Epidermal melanocyte (primary cell): ENCODE measurements at regions not wholly inside any gene's neighbourhood (a gene's known extent, or its start where the extent isn't known, plus 50 kb on each side); places are given as distances from the start of the nearest gene placed in this dataset.
A peak's percentile ranks its signal among the peaks of the same experiment; 100 is the strongest.
"Not testable (repeated sequence)": the region's sequence is repeated elsewhere in the genome, so short reads cannot be mapped to it uniquely, and the experiment has no call there.

Source experiments
- DNase-seq: peaks from one replicate; pipeline ENCODE4 v3.0.0; 2011; ENCODE audit warnings: low spot score; ENCODE audit not compliant: insufficient read length

- DNase-seq = not testable (repeated sequence)
Measured at GRCh38 chr3:48101301-48101650, 85.1 kb upstream of the MAP4 start.

- DNase-seq = no peak
Measured at GRCh38 chr3:48092270-48092669, 76.1 kb upstream of the MAP4 start.

GRCh38 chr3:48090166-48090939 is 74.1 kb upstream of the MAP4 start:
- DNase-seq = no peak

- DNase-seq = peak; percentile 77
Measured at GRCh38 chr3:48088749-48089466, 72.7 kb upstream of the MAP4 start.

- no peak for DNase-seq
Measured at GRCh38 chr3:48088056-48088748, 72.0 kb upstream of the MAP4 start.

- no peak for DNase-seq
Measured at GRCh38 chr3:48086705-48087104, 70.5 kb upstream of the MAP4 start.

- no peak for DNase-seq
Measured at GRCh38 chr3:48084929-48085328, 68.7 kb upstream of the MAP4 start.

GRCh38 chr3:48084170-48084569 is 68.0 kb upstream of the MAP4 start:
- no peak for DNase-seq

GRCh38 chr3:48082580-48083184 is 66.5 kb upstream of the MAP4 start:
- DNase-seq = no peak

GRCh38 chr3:48077815-48078214 is 61.6 kb upstream of the MAP4 start:
- DNase-seq = no peak

- no peak for DNase-seq
Measured at GRCh38 chr3:48070030-48070429, 53.8 kb upstream of the MAP4 start.

- DNase-seq = no peak
Measured at GRCh38 chr3:48069339-48069738, 53.1 kb upstream of the MAP4 start.

GRCh38 chr3:48068886-48069285 is 52.7 kb upstream of the MAP4 start:
- no peak for DNase-seq

- DNase-seq = not testable (repeated sequence)
Measured at GRCh38 chr3:48068320-48068719, 52.1 kb upstream of the MAP4 start.

GRCh38 chr3:48067271-48067670 is 51.1 kb upstream of the MAP4 start:
- no peak for DNase-seq
